ENCODE measurements at regions not wholly inside any gene's neighbourhood (a gene's known extent, or its start where the extent isn't known, plus 50 kb on each side); places are given as distances from the start of the nearest gene placed in this dataset.

DNA sequence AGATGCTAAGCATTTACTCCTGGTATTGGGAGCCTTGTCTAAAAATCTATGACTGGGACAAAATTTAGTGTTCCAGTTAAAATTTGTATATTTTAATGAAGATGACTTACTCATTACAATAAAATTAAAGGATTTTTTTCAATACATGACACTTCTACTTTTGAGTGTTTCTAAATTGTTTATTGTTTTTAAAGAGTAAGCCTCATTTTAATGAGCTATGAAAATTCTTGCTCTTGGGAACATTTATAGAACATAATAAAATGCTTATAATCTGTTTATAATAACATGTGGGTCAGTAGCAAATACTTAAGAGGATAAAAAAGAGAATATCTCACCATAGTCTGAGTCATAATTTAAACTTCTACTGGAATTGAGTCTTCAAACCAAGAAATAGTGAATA lies 149.5 kb downstream of the PLCE1 start:
- TF ChIP-seq CHD2 (IDR thresholded peaks at IDR 0.05; ENCODE audit: low read length, partially characterized antibody) = no peak
- TF ChIP-seq JUND (IDR thresholded peaks at IDR 0.05) = no peak
- TF ChIP-seq, protein P1, sequence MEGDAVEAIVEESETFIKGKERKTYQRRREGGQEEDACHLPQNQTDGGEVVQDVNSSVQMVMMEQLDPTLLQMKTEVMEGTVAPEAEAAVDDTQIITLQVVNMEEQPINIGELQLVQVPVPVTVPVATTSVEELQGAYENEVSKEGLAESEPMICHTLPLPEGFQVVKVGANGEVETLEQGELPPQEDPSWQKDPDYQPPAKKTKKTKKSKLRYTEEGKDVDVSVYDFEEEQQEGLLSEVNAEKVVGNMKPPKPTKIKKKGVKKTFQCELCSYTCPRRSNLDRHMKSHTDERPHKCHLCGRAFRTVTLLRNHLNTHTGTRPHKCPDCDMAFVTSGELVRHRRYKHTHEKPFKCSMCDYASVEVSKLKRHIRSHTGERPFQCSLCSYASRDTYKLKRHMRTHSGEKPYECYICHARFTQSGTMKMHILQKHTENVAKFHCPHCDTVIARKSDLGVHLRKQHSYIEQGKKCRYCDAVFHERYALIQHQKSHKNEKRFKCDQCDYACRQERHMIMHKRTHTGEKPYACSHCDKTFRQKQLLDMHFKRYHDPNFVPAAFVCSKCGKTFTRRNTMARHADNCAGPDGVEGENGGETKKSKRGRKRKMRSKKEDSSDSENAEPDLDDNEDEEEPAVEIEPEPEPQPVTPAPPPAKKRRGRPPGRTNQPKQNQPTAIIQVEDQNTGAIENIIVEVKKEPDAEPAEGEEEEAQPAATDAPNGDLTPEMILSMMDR (IDR thresholded peaks at IDR 0.05) = no peak
- TF ChIP-seq, protein P2, sequence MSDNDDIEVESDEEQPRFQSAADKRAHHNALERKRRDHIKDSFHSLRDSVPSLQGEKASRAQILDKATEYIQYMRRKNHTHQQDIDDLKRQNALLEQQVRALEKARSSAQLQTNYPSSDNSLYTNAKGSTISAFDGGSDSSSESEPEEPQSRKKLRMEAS (IDR thresholded peaks at IDR 0.05; ENCODE audit: low read depth) = no peak
- no peak for TF ChIP-seq REST (IDR thresholded peaks at IDR 0.05; ENCODE audit: low read depth, low read length)
